Endothelial cell of umbilical vein (primary cell): ENCODE measurements at regions not wholly inside any gene's neighbourhood (a gene's known extent, or its start where the extent isn't known, plus 50 kb on each side); places are given as distances from the start of the nearest gene placed in this dataset.

Experiments used
- BruUV-seq: library from RNA; stranded (reverse); fragments of 400-500 nt; replicated peaks from 2 replicates; lab custom pipeline; 2021; lab: Mats Ljungman, UMichigan
- CTCF ChIA-PET: fragments of 300-600, 350-600 bp; sonication (Branson Sonifier 250); formaldehyde crosslinking; loops from one replicate; lab custom pipeline; 2021; ENCODE audit warnings: antibody characterized with exemption, inconsistent platforms; lab: Charles Lee
- POLR2A ChIA-PET: fragments of 300-600, 350-600 bp; sonication (Branson Sonifier 250); formaldehyde crosslinking; loops from one replicate; lab custom pipeline; 2021; ENCODE audit warnings: antibody characterized with exemption, inconsistent platforms; lab: Charles Lee
- DNase-seq: peaks from one replicate; pipeline ENCODE4 v3.0.0-alpha.2; 2011; ENCODE audit warnings: low read depth, low spot score
- FAIRE-seq: peaks from 2 replicates; lab custom pipeline; 2011; peaks lifted over from hg19 to GRCh38; lab: Jason Lieb, UNC
- H2AFZ ChIP-seq: 2 replicates; pipeline ENCODE4 v1.6.0; 2012; ENCODE audit warnings: low read depth, low read length, control low read depth, inconsistent platforms
- H3K27ac ChIP-seq: 2 replicates; pipeline ENCODE4 v1.5.1; 2011; ENCODE audit warnings: low read depth, mild to moderate bottlenecking, control low read depth, low read length, moderate library complexity; ENCODE audit not compliant: insufficient read depth
- H3K27me3 ChIP-seq, 2 experiments: 2 replicates each; pipeline versions ENCODE4 v1.6.0 to v1.6.1; 2011; ENCODE audit warnings: low read length in 2 of 2, mixed read lengths in 1 of 2; ENCODE audit not compliant: control insufficient read depth in 2 of 2, insufficient read depth in 2 of 2
- H3K36me3 ChIP-seq, 2 experiments: 2 replicates in 1 of 2; 3 replicates in 1 of 2; pipeline ENCODE4 v1.5.1; 2011; ENCODE audit warnings: low read length in 2 of 2, mild to moderate bottlenecking in 1 of 2, moderate library complexity in 1 of 2; ENCODE audit not compliant: control insufficient read depth in 2 of 2, insufficient read depth in 2 of 2; ENCODE audit errors: extremely low read depth in 1 of 2
- H3K4me1 ChIP-seq: 3 replicates; pipeline ENCODE4 v1.5.1; 2011; ENCODE audit warnings: mild to moderate bottlenecking, low read length; ENCODE audit not compliant: control insufficient read depth, insufficient read depth; ENCODE audit errors: extremely low read depth
- H3K4me2 ChIP-seq: 2 replicates; pipeline ENCODE4 v1.6.1; 2011; ENCODE audit warnings: low read length, control low read depth, mixed read lengths; ENCODE audit not compliant: insufficient read depth
- H3K4me3 ChIP-seq, 3 experiments: fragments of 200-600 bp in 1 of 3; sonication (generic), shearing (Covaris generic) in 1 of 3; replicated peaks in 1 of 3; 2 replicates each; pipeline ENCODE4 v1.5.1; 2011 to 2016; ENCODE audit warnings: control low read depth in 3 of 3, low read length in 3 of 3, mild to moderate bottlenecking in 2 of 3, inconsistent platforms in 1 of 3, low read depth in 1 of 3, moderate library complexity in 1 of 3; ENCODE audit not compliant: insufficient read depth in 1 of 3
- H3K79me2 ChIP-seq: 2 replicates; pipeline ENCODE4 v1.6.0; 2012; ENCODE audit warnings: low read length, inconsistent platforms; ENCODE audit not compliant: control insufficient read depth, insufficient read depth
- H3K9ac ChIP-seq: replicated peaks from 2 replicates; pipeline ENCODE3; 2011; ENCODE audit warnings: low read length, control low read depth; ENCODE audit not compliant: insufficient read depth; ENCODE audit errors: extremely low read depth
- H3K9me1 ChIP-seq: replicated peaks from 3 replicates; pipeline ENCODE4 v1.6.0; 2011; ENCODE audit warnings: mild to moderate bottlenecking, low read length; ENCODE audit not compliant: control insufficient read depth, insufficient read depth; ENCODE audit errors: extremely low read depth
- H3K9me3 ChIP-seq: replicated peaks from 2 replicates; pipeline ENCODE4 v1.5.1; 2012; ENCODE audit warnings: low read length, inconsistent platforms; ENCODE audit not compliant: control insufficient read depth, insufficient read depth
- H4K20me1 ChIP-seq: replicated peaks from 2 replicates; pipeline ENCODE3; 2011; ENCODE audit warnings: mild to moderate bottlenecking, low read length; ENCODE audit not compliant: control insufficient read depth, insufficient read depth; ENCODE audit errors: extremely low read depth
- EZH2 ChIP-seq: IDR thresholded peaks from 2 replicates; pipeline ENCODE4 v1.6.1; 2012; ENCODE audit warnings: borderline replicate concordance, low read depth, mild to moderate bottlenecking, moderate library complexity, low read length, inconsistent platforms; ENCODE audit not compliant: severe bottlenecking
- FOS ChIP-seq: IDR thresholded peaks from 2 replicates; pipeline ENCODE4 v1.6.1; 2011; ENCODE audit warnings: mild to moderate bottlenecking, low read length, moderate library complexity, borderline replicate concordance; ENCODE audit not compliant: insufficient read depth
- GATA2 ChIP-seq: IDR thresholded peaks from 2 replicates; pipeline ENCODE4 v1.7.0; 2011; ENCODE audit warnings: low read depth, mild to moderate bottlenecking, moderate library complexity, mixed read lengths, low read length; ENCODE audit not compliant: insufficient read length, insufficient read depth
- JUN ChIP-seq: IDR thresholded peaks from 2 replicates; pipeline ENCODE4 v1.6.1; 2011; ENCODE audit warnings: borderline replicate concordance, low read depth; ENCODE audit not compliant: insufficient read length, insufficient read depth
- POLR2A ChIP-seq: IDR thresholded peaks from 2 replicates; pipeline ENCODE4 v1.6.1; 2012; ENCODE audit warnings: low read depth, mild to moderate bottlenecking, control low read depth, low read length
- POLR2AphosphoS5 ChIP-seq: IDR thresholded peaks from 2 replicates; pipeline ENCODE4 v1.6.1; 2012; ENCODE audit warnings: low read depth, mild to moderate bottlenecking, control low read depth, low read length, moderate library complexity; ENCODE audit not compliant: insufficient read depth
- dilution Hi-C: fragments of 300-500 bp; cut with MboI; formaldehyde crosslinking; loops from one replicate; pipeline ENCODE4 v1.15.0; 2019; ENCODE audit warnings: low sequenced_read_pairs; ENCODE audit not compliant: extremely low pct_ligation_motif_present
- intact Hi-C: fragments of 100-400 bp; cut with micrococcal nuclease; formaldehyde crosslinking; loops from one replicate; pipeline ENCODE4 v1.10.0; 2022

- Histone ChIP-seq H3K9ac (no peak overlapping the region), H3K36me3 (no peaks in the 10 kb centered on the region), H3K9me3 (no peaks in the 10 kb centered on the region), H2AFZ (no peak overlapping the region), H3K4me2 (no peak overlapping the region), H3K4me1 (peaks cover 13% of the 10 kb centered on the region), H3K79me2 (no peaks in the 10 kb centered on the region), H3K9me1 (no peaks in the 10 kb centered on the region), H3K27me3 (no peaks in the 10 kb centered on the region), H3K27ac (no peak overlapping the region), H3K4me3 (no peak overlapping the region), H4K20me1 (no peaks in the 10 kb centered on the region)
- DNase-seq (no peak), FAIRE-seq (no peak)
- dilution Hi-C loops: no loop called here
- POLR2A ChIA-PET: no interaction called here
- intact Hi-C loops: no loop called here
- BruUV-seq: no TSS peak
- TF ChIP-seq GATA2 (no peak), POLR2A (no peak), FOS (no peak), EZH2 (no peak)
- CTCF ChIA-PET: interaction anchor here (1.3 kb wide), 1 partner anchor 131 kb away, joined by 4 read pairs; no protein-coding TSS in a partner anchor
Observed at GRCh38 chr21:14607262-14607661, 61.1 kb upstream of the SAMSN1 start.

- intact Hi-C loops (loop anchor here (1.0 to 2.0 kb wide), 2 partner anchors 56 to 109 kb away; partner anchors contain the start of gene SAMSN1), dilution Hi-C loops (no loop called here)
- TF ChIP-seq POLR2AphosphoS5 (peak; percentile 64), GATA2 (peak; percentile 49), FOS (peak; percentile 80), POLR2A (no peak), JUN (peak; percentile 55)
- Histone ChIP-seq H3K9me3 (no peaks in the 10 kb centered on the region), H4K20me1 (no peaks in the 10 kb centered on the region), H3K27ac (peak overlapping the region; percentile 57), H3K4me1 (peaks cover 15% of the 10 kb centered on the region), H3K36me3 (no peaks in the 10 kb centered on the region), H3K9me1 (no peaks in the 10 kb centered on the region), H3K79me2 (no peaks in the 10 kb centered on the region), H3K4me2 (peak overlapping the region; percentile 81), H3K27me3 (no peaks in the 10 kb centered on the region), H2AFZ (peak overlapping the region; percentile 1), H3K9ac (no peak overlapping the region), H3K4me3 (no peak overlapping the region)
- ChIA-PET CTCF (interaction anchor here (1.2 to 1.8 kb wide), 3 partner anchors 67 to 135 kb away, joined by 3 to 11 read pairs (median 4); no protein-coding TSS in a partner anchor), POLR2A (no interaction called here)
- peak; percentile 78 for DNase-seq
- BruUV-seq: no TSS peak
- FAIRE-seq: peak; percentile 71
Observed at GRCh38 chr21:14603202-14603601, 57.1 kb upstream of the SAMSN1 start.
